ENCODE measurements at regions not wholly inside any gene's neighbourhood (a gene's known extent, or its start where the extent isn't known, plus 50 kb on each side); places are given as distances from the start of the nearest gene placed in this dataset.

- no peak for TF ChIP-seq YY1 (IDR thresholded peaks at IDR 0.05; ENCODE audit: low read depth, low read length)
- no peak for TF ChIP-seq CHD7 (IDR thresholded peaks at IDR 0.05; ENCODE audit: insufficient replicate concordance, low read length)
- no peak for TF ChIP-seq ATF2 (IDR thresholded peaks at IDR 0.05; ENCODE audit: low read length)
Measured at GRCh38 chr19:30703645-30704044, 331.5 kb downstream of the ZNF536 start.
